ENCODE measurements at regions not wholly inside any gene's neighbourhood (a gene's known extent, or its start where the extent isn't known, plus 50 kb on each side); places are given as distances from the start of the nearest gene placed in this dataset.
"Not testable (repeated sequence)": the region's sequence is repeated elsewhere in the genome, so short reads cannot be mapped to it uniquely, and the experiment has no call there.

- H3K27ac ChIP-seq: no peak overlapping the region
- no peak for TF ChIP-seq CTCF (conservative IDR thresholded peaks at IDR 0.05)
- TF ChIP-seq ZFX (IDR thresholded peaks at IDR 0.05): no peak
These were observed 204.0 kb downstream of the KCNJ2 start for GRCh38 chr17:70373369-70373768.

- H3K27ac ChIP-seq: no peak overlapping the region
- TF ChIP-seq ZFX (IDR thresholded peaks at IDR 0.05) (no peak), CTCF (conservative IDR thresholded peaks at IDR 0.05) (no peak)
These were observed 205.2 kb downstream of the KCNJ2 start for GRCh38 chr17:70374496-70374895.

GRCh38 chr17:70375406-70375805, 206.1 kb downstream of the KCNJ2 start:
- H3K27ac ChIP-seq: no peak overlapping the region

GRCh38 chr17:70375813-70376770, 206.8 kb downstream of the KCNJ2 start:
- H3K27ac ChIP-seq: no peak overlapping the region
- TF ChIP-seq CTCF (conservative IDR thresholded peaks at IDR 0.05): no peak

More at GRCh38 chr17:70375406-70375805, 206.1 kb downstream of the KCNJ2 start:
- TF ChIP-seq ZFX (IDR thresholded peaks at IDR 0.05) (no peak), CTCF (conservative IDR thresholded peaks at IDR 0.05) (no peak)

- no peak overlapping the region for H3K27ac ChIP-seq
- TF ChIP-seq ZFX (IDR thresholded peaks at IDR 0.05) (no peak), CTCF (conservative IDR thresholded peaks at IDR 0.05) (no peak)
These were observed 208.3 kb downstream of the KCNJ2 start for GRCh38 chr17:70377654-70378053.

- TF ChIP-seq CTCF (conservative IDR thresholded peaks at IDR 0.05) (no peak), ZFX (IDR thresholded peaks at IDR 0.05) (no peak)
- H3K27ac ChIP-seq: no peak overlapping the region
These were observed 208.7 kb downstream of the KCNJ2 start for GRCh38 chr17:70378076-70378475.

GRCh38 chr17:70379945-70380344, 210.6 kb downstream of the KCNJ2 start:
- H3K27ac ChIP-seq: no peak overlapping the region
- TF ChIP-seq CTCF (conservative IDR thresholded peaks at IDR 0.05) (no peak), ZFX (IDR thresholded peaks at IDR 0.05) (no peak)

GRCh38 chr17:70381916-70382315, 212.6 kb downstream of the KCNJ2 start:
- H3K27ac ChIP-seq: not testable (repeated sequence)
